Tibial nerve (tissue), 4 donors: ENCODE measurements at regions not wholly inside any gene's neighbourhood (a gene's known extent, or its start where the extent isn't known, plus 50 kb on each side); places are given as distances from the start of the nearest gene placed in this dataset.

Experiments used
- EP300 ChIP-seq, 2 donors: sonication (generic); formaldehyde crosslinking; IDR thresholded peaks; one replicate each; pipeline ENCODE4 v1.6.1; 2017; ENCODE audit warnings: antibody characterized with exemption in 2 of 2, mild to moderate bottlenecking in 1 of 2
- POLR2A ChIP-seq, 2 donors: fragments of 450-650 bp; IDR thresholded peaks; one replicate each; pipeline ENCODE4 v1.6.1; 2017; ENCODE audit warnings: antibody characterized with exemption in 2 of 2, mild to moderate bottlenecking in 2 of 2, moderate library complexity in 2 of 2
- TF ChIP-seq, protein P1 (sequence below), 5 experiments: fragments of 200-600 bp in 3 of 5; fragments of 450-650 bp in 2 of 5; sonication (generic) in 3 of 5; IDR thresholded peaks; one replicate each; pipeline ENCODE4 v1.5.1; 2016 to 2019; ENCODE audit warnings: antibody characterized with exemption in 5 of 5, mild to moderate bottlenecking in 3 of 5, moderate library complexity in 2 of 5

- TF ChIP-seq, protein P1, sequence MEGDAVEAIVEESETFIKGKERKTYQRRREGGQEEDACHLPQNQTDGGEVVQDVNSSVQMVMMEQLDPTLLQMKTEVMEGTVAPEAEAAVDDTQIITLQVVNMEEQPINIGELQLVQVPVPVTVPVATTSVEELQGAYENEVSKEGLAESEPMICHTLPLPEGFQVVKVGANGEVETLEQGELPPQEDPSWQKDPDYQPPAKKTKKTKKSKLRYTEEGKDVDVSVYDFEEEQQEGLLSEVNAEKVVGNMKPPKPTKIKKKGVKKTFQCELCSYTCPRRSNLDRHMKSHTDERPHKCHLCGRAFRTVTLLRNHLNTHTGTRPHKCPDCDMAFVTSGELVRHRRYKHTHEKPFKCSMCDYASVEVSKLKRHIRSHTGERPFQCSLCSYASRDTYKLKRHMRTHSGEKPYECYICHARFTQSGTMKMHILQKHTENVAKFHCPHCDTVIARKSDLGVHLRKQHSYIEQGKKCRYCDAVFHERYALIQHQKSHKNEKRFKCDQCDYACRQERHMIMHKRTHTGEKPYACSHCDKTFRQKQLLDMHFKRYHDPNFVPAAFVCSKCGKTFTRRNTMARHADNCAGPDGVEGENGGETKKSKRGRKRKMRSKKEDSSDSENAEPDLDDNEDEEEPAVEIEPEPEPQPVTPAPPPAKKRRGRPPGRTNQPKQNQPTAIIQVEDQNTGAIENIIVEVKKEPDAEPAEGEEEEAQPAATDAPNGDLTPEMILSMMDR (IDR thresholded peaks at IDR 0.05) = no peak
- peak in 1 of 2 donors; percentile 5 for TF ChIP-seq POLR2A (IDR thresholded peaks at IDR 0.05)
- no peak for TF ChIP-seq EP300 (IDR thresholded peaks at IDR 0.05)
Measured at GRCh38 chr21:15534450-15534886, 195.3 kb upstream of the USP25 start.
